ENCODE measurements at regions not wholly inside any gene's neighbourhood (a gene's known extent, or its start where the extent isn't known, plus 50 kb on each side); places are given as distances from the start of the nearest gene placed in this dataset.

DNA sequence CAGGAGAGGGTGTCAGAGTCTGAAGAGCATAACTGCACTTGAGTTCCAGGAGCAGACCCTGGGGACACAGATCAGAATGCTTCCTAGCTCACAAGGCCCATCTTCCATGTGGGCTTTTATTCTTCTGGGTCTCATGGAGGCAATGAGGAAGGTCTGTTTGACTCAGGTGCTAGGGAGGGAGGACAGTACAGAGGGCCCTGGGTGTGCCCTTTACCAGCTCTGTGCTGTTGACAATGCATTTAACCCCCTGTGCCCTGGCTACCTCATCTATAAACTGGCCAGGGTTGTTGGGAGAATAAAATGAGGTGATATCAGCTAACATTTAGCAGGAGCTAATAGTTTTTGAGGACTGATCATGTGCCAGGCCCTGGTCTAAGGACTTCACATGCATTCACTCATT lies 318.0 kb downstream of the DMAC1 start:
- H3K79me2 ChIP-seq (ENCODE audit: control insufficient read depth, insufficient read depth, low read length): no peaks in the 10 kb centered on the region
- no peak overlapping the region for H2AFZ ChIP-seq (ENCODE audit: low read length)
- TF ChIP-seq, protein P1, sequence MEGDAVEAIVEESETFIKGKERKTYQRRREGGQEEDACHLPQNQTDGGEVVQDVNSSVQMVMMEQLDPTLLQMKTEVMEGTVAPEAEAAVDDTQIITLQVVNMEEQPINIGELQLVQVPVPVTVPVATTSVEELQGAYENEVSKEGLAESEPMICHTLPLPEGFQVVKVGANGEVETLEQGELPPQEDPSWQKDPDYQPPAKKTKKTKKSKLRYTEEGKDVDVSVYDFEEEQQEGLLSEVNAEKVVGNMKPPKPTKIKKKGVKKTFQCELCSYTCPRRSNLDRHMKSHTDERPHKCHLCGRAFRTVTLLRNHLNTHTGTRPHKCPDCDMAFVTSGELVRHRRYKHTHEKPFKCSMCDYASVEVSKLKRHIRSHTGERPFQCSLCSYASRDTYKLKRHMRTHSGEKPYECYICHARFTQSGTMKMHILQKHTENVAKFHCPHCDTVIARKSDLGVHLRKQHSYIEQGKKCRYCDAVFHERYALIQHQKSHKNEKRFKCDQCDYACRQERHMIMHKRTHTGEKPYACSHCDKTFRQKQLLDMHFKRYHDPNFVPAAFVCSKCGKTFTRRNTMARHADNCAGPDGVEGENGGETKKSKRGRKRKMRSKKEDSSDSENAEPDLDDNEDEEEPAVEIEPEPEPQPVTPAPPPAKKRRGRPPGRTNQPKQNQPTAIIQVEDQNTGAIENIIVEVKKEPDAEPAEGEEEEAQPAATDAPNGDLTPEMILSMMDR (conservative IDR thresholded peaks at IDR 0.05 in 1 of 2, IDR thresholded peaks at IDR 0.05 in 1 of 2; ENCODE audit: low read depth in 1 of 2, low read length in 2 of 2): no peak
- TF ChIP-seq EZH2 (IDR thresholded peaks at IDR 0.05; ENCODE audit: low read length, missing control alignments): no peak
- H4K20me1 ChIP-seq (ENCODE audit: control insufficient read depth, extremely low read depth, insufficient read depth, low read length): no peaks in the 10 kb centered on the region
- H3K9me3 ChIP-seq (ENCODE audit: control insufficient read depth, insufficient read depth, low read depth, low read length): no peaks in the 10 kb centered on the region
- H3K4me2 ChIP-seq (ENCODE audit: extremely low read depth, insufficient read depth, low read length): no peak overlapping the region
- no peaks in the 10 kb centered on the region for H3K27me3 ChIP-seq (ENCODE audit: control insufficient read depth, insufficient read depth, low read length)
- H3K9ac ChIP-seq (ENCODE audit: insufficient read depth, low read length): no peak overlapping the region
- DNase-seq (ENCODE audit: low read depth in 2 of 2): no peak
- H3K36me3 ChIP-seq (ENCODE audit: control insufficient read depth, insufficient read depth, low read length): no peaks in the 10 kb centered on the region
- H3K4me3 ChIP-seq (replicated peaks in 1 of 4; ENCODE audit: control extremely low read depth in 1 of 4, insufficient read depth in 1 of 4, low read depth in 3 of 4, low read length in 4 of 4): no peak overlapping the region
- H3K27ac ChIP-seq (ENCODE audit: insufficient read depth, low read length): no peak overlapping the region
- H3K4me1 ChIP-seq (ENCODE audit: control insufficient read depth, extremely low read depth, insufficient read depth, low read length): no peaks in the 10 kb centered on the region

DNA sequence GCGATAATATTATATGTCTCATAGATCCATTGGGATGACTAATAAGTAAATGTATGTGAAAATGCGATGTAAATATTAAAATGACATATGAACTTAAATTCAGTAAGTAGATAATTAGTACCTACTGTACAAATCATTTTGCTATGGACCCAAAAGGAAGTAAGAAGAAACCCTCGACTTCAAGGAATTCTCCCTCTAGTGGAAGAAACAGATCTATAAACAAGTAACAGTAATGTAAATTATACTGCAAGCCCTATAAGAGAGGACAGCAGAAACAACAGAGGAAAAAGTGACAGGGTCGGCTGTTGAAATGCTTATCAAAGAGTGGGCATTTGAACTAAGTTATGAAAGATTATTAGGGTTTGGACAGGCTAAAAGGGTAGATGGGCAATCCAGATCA lies 320.3 kb downstream of the DMAC1 start:
- Histone ChIP-seq H4K20me1 (ENCODE audit: control insufficient read depth, extremely low read depth, insufficient read depth, low read length) (no peaks in the 10 kb centered on the region), H3K4me3 (replicated peaks in 1 of 4; ENCODE audit: control extremely low read depth in 1 of 4, insufficient read depth in 1 of 4, low read depth in 3 of 4, low read length in 4 of 4) (no peak overlapping the region), H3K4me1 (ENCODE audit: control insufficient read depth, extremely low read depth, insufficient read depth, low read length) (no peaks in the 10 kb centered on the region), H2AFZ (ENCODE audit: low read length) (no peak overlapping the region), H3K27me3 (ENCODE audit: control insufficient read depth, insufficient read depth, low read length) (no peaks in the 10 kb centered on the region), H3K36me3 (ENCODE audit: control insufficient read depth, insufficient read depth, low read length) (no peaks in the 10 kb centered on the region), H3K79me2 (ENCODE audit: control insufficient read depth, insufficient read depth, low read length) (no peaks in the 10 kb centered on the region), H3K9ac (ENCODE audit: insufficient read depth, low read length) (no peak overlapping the region), H3K27ac (ENCODE audit: insufficient read depth, low read length) (no peak overlapping the region), H3K4me2 (ENCODE audit: extremely low read depth, insufficient read depth, low read length) (no peak overlapping the region), H3K9me3 (ENCODE audit: control insufficient read depth, insufficient read depth, low read depth, low read length) (no peaks in the 10 kb centered on the region)
- DNase-seq (ENCODE audit: low read depth in 2 of 2): peak in 1 of 2 donors; percentile 23
- TF ChIP-seq EZH2 (IDR thresholded peaks at IDR 0.05; ENCODE audit: low read length, missing control alignments): no peak
- TF ChIP-seq, protein P1 (conservative IDR thresholded peaks at IDR 0.05 in 1 of 2, IDR thresholded peaks at IDR 0.05 in 1 of 2; ENCODE audit: low read depth in 1 of 2, low read length in 2 of 2): peak in 1 of 2 donors; percentile 28

DNA sequence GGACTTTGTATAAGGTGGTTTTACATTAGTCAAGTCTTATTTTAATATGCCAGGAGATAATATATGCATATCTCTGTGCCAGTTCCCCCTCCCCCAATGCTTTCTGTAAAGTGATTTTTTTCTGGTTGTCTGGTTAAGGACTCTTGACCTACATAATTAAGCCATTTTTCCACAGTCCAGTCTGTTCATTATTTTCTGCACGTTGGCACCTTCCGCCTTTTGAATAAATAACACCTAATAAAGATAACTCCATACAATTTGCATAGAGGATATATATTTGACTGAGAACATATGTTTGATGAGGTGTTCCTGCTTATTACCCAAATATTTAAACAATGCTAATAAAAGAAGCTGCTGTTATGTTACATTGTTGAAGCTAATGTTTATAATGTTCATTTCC lies 320.9 kb downstream of the DMAC1 start:
- TF ChIP-seq, protein P1 (conservative IDR thresholded peaks at IDR 0.05 in 1 of 2, IDR thresholded peaks at IDR 0.05 in 1 of 2; ENCODE audit: low read depth in 1 of 2, low read length in 2 of 2): no peak
- TF ChIP-seq EZH2 (IDR thresholded peaks at IDR 0.05; ENCODE audit: low read length, missing control alignments): no peak
- Histone ChIP-seq H2AFZ (ENCODE audit: low read length) (no peak overlapping the region), H3K4me1 (ENCODE audit: control insufficient read depth, extremely low read depth, insufficient read depth, low read length) (no peaks in the 10 kb centered on the region), H3K36me3 (ENCODE audit: control insufficient read depth, insufficient read depth, low read length) (no peaks in the 10 kb centered on the region), H3K79me2 (ENCODE audit: control insufficient read depth, insufficient read depth, low read length) (no peaks in the 10 kb centered on the region), H4K20me1 (ENCODE audit: control insufficient read depth, extremely low read depth, insufficient read depth, low read length) (no peaks in the 10 kb centered on the region), H3K27me3 (ENCODE audit: control insufficient read depth, insufficient read depth, low read length) (no peaks in the 10 kb centered on the region), H3K9me3 (ENCODE audit: control insufficient read depth, insufficient read depth, low read depth, low read length) (no peaks in the 10 kb centered on the region), H3K4me3 (replicated peaks in 1 of 4; ENCODE audit: control extremely low read depth in 1 of 4, insufficient read depth in 1 of 4, low read depth in 3 of 4, low read length in 4 of 4) (no peak overlapping the region), H3K27ac (ENCODE audit: insufficient read depth, low read length) (no peak overlapping the region), H3K4me2 (ENCODE audit: extremely low read depth, insufficient read depth, low read length) (no peak overlapping the region), H3K9ac (ENCODE audit: insufficient read depth, low read length) (no peak overlapping the region)
- no peak for DNase-seq (ENCODE audit: low read depth in 2 of 2)

Data from fibroblast of lung (primary cell).